NCI-H2107 treated with DMSO at 0.1 percent for 48 hours (cell line): ENCODE measurements at regions not wholly inside any gene's neighbourhood (a gene's known extent, or its start where the extent isn't known, plus 50 kb on each side); places are given as distances from the start of the nearest gene placed in this dataset.
"Not testable (repeated sequence)": the region's sequence is repeated elsewhere in the genome, so short reads cannot be mapped to it uniquely, and the experiment has no call there.

Experiments used
- DNase-seq: peaks from one replicate; lab custom pipeline; 2025; ENCODE audit not compliant: unreplicated experiment; lab: John Stamatoyannopoulos, UW

GRCh38 chr2:75432761-75433361, 127.9 kb downstream of the EVA1A start:
- DNase-seq: no peak

DNA sequence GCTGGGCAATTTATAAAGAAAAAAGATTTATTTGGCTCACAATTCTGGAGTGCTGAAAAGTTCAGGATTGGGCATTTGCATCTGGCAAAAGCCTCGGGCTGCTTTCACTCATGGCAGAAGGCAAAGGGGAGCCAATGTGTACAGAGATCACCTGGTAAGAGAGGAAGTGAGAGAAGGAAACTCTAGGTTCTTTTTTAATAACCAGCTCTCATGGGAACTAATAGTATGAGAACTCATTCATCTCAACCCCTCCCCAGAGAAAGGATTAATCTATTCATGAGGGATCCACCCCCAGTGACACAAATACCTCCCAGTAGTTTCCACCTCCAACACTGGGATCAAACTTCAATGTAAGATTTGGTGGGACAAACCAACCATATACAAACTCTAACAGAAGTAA, 129.0 kb downstream of the EVA1A start:
- DNase-seq: no peak

- DNase-seq: no peak
Measured at GRCh38 chr2:75431276-75431675, 129.5 kb downstream of the EVA1A start.

DNA sequence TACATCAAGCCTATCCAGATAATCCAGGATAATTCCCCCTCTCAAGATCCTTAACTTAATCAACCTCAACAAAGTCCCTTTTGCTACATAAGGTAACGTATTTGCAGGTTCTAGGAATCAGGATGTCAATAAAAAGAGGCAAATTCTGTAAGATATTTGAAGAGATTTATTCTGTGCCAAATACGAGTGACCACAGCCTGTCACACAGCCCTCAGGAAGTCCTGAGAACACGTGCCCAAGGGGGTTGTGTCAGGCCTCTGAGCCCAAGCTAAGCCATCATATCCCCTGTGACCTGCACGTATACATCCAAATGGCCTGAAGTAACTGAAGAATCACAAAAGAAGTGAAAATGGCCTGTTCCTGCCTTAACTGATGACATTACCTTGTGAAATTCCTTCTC, 130.3 kb downstream of the EVA1A start:
- DNase-seq: not testable (repeated sequence)

DNA sequence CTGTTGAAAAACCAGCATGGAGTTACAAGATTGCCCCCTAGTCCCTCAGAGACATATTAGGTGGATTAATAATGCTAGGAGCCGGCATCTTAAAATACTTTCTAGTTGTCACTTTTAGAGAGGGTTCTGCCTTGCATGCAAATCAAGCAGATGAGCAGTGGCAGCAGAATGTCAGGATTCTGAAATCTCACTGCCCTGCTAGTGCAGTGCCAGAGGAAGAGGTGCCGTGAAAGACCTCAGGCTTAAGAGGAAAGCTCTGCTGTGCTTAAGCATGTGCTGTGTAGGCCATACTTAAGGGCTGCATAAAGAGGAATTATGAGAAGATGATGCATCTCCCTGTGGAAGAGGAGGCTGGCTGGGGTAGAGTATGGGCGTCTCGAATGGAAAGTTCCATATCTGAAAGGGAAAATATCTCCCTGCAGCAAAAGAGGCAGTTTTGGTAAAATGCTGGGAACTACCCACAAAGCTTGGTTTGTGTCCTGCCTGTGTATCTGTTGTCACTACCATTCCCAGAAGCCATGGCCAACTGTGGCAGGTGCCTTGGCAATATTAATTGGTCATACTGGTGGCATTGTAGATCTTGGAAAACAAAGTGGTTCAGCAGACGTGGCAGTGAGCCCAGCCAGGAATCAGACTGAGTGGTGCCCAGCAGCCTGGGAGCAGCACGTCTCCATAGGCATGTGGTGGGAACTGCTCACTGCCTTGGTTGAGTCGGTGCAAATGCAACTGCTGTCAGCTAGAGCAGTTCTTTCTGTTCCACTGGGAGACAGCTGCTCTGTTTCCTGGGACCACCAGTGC, 131.9 kb downstream of the EVA1A start:
- DNase-seq: no peak

- DNase-seq: no peak
Measured at GRCh38 chr2:75428060-75428459, 132.7 kb downstream of the EVA1A start.

DNA sequence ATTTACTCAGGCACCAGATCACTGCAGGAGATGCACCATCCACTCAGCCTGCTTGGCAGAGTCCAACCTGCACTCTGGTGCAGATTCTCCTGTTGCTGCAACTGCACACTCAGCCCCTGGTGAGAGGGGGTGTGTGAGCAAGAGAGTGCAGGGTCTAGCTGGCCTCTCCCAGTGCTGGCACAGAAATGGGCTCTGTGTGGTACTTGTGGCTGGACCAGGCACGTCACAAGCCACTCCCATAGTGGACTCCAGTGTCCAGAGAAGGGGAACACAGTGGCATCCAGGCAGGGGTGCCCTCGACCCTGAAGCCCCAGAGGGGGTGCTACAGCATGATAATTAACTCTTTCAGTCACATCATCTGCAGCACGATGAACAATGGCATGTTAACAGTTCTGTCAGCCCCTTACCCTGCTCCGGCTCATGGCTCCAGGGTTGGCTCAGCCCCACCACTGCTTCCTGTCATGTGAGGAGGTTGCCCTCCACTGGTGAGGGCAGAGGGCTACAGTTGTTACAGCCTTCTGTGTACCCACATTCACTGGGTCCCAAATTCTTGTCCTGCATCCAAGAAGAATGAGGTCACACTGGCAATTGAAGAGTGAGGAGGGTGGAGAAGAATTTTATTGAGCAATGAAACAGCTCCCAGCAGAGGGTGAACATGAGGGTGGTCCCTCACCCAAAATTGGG, 135.7 kb downstream of the EVA1A start:
- DNase-seq: no peak

DNA sequence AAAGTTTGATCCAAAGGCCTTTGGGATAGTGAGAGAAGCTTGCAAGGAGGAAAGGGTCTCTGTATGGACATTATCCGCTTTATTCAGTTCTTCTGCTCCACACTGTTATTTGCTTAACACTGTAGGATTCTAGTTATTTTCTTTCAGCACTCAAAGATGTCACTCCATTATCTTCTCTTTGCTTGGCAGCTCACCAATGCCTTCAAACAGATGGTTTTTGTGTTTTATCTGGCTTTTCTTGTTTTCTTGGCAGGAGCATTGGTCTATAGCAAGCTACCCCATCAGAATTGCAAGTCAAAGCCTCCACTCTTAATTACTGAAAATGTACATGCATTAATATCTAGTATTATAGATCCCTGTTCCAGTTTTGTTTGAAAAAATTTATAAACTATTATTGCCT, 138.8 kb downstream of the EVA1A start:
- DNase-seq: no peak

- DNase-seq: no peak
Measured at GRCh38 chr2:75416420-75417342, 144.1 kb downstream of the EVA1A start.

- no peak for DNase-seq
Measured at GRCh38 chr2:75415731-75416130, 145.0 kb downstream of the EVA1A start.

DNA sequence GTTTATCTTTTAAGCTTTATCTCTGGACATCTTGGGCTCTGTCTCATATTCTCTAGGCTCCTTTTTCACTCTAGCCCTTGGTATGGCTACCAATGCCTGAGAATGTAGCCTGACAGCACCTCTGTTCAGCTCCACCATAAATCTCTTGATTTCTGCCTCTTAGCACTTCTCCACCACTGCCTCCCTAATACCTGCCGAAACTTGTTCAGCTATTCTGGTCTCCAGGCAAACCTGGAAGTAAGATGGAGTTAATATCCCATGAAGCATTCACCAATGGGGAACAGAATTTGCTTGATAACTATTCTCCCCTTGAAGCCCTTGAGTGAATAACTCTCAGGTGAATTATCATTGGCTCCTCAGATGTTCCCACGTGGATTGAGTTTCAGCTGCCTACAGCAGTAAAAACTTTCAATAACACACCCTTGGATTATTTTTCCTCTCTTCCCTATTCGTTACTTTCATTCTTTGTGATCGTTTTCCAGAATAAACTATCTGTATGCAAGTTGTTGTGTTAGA, 145.6 kb downstream of the EVA1A start:
- no peak for DNase-seq

GRCh38 chr2:75411574-75411973, 149.2 kb downstream of the EVA1A start:
- DNase-seq: no peak

DNA sequence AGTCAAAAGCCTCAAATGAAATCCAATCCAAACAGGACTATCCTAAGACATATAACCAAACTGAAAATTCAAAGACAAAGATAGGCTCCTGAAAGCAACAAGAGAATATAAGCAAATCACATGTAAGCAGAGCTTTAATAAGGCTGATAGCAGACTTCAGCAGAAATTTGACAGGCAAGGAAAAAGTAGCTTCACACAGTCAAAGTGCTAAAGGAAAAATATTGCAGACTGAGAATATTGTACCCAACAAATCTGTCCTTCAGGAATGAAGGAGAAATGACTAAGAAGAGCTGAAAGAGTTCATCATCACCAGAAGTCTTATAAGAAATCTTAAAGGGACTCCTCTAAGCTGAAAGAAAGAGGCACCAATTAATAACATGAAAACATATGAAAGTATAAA, 150.0 kb downstream of the EVA1A start:
- DNase-seq: no peak

DNA sequence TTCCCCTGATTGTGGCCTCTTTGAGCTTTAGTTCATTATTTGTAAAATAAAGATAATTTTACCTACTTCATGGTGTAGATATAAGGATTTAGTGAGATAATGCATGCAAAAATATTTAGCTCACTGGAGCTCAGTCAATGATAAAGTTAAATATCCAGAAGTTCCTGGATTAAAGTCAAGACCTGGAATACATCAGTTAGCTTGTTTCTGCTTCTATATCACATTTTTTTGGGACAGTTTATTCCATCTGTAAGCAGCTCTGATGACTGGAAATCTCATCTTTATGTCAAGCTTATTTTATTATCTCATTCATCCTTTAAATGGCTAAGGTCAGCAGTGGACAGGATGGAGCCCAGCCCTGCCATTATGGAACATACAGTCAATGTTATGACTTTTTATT, 152.0 kb downstream of the EVA1A start:
- no peak for DNase-seq

DNA sequence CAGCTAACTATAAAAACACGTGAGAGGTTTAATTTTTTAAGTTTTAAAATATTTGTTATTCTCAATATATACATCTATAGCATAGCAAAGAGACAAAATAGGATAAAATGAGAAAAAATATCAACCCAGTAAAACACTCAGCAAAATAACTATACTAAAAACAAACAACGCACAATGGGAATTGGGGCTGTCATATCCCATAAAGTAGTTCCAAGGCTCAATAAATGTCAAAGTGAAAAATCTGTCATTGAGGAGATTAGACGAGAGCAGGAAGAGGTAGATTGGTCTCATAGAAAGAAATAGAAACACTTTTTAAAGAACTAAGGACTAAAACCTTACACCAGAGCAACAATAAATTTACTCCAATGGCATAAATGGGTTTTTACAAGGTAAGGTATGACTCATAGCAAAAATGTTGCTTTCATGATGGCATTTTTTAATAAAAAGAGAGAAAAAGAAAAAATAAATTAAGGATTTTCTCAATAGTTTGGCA, 153.7 kb downstream of the EVA1A start:
- no peak for DNase-seq

DNA sequence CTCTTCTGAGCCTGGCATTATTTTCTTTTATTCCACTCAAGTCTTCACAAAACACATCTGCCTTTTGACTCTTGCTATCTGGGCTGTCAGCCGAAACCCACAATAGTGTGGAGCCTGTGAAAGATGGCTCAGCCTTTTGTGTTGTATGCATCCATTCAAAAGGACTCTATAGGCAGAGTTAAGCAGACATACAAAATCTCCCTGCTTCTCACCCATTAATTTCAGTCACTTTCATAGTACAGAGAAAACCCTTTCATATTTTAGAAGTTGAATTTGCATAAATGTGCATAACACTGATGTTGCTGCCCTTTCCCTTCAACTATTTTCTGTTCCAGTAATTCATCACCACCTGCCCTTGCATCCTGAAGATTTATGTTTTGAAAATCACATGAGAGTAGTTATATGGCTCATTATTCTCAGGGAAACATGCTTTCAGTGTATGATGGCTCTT, 154.6 kb downstream of the EVA1A start:
- no peak for DNase-seq

DNA sequence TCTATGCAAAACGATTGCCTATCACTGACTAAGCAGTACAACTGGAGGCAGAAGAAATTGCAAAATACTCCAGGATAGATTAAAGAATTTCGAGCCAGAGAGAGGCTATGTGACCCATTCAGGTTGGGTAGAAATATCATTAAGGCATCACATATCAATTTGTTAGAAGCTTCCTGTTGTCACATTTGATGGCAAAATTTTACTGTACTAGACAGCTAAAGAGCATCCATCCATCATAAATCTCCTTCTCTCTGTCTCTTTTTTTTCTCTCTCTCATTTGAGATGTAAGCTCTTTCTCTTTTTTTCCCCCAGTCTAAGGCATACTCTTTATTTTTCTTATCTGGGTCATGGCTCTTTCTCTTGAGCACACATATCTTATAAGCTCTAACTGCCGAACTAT, 155.7 kb downstream of the EVA1A start:
- no peak for DNase-seq

DNA sequence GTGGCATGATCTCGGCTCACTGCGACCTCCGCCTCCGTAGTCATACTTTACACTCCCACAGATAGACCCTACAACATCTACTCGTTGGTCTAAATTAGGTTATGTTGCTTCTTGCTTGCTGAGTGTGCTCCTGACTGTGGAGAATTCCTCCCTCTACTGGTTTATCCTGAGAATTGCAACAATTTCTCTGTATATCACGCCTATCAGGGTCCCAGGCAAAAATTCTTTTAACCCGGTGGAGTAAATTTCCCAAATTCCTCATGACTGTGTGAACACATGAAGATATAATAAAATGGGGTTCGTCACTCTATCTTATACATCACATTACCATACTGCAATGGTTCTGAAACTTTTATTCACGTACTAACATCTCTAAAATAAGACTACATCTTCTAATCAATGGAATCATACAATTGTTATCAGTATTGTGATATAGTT, 156.7 kb downstream of the EVA1A start:
- DNase-seq: peak; percentile 49

GRCh38 chr2:75396314-75396713, 164.4 kb downstream of the EVA1A start:
- DNase-seq: no peak

DNA sequence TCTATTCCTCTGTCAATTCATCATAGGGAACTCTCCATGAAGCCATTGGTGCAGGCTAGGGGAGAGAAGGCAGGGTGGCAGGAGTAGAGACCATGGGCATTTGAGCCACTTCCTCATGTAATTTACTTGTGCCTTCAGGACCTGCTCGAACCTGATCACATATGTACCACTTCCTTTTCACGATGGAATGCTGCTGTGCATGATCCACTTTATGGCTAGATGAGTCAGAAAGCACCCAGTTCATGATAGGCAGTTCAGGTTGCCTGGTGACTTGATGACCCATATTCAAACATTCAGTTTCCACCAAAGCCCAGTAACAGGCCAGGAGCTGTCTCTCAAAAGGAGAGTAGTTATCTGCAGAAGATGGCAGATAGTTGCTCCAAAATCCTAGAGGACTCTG, 166.0 kb downstream of the EVA1A start:
- DNase-seq: not testable (repeated sequence)

- DNase-seq: no peak
Measured at GRCh38 chr2:75390169-75390568, 170.6 kb downstream of the EVA1A start.
